ENCODE measurements at regions not wholly inside any gene's neighbourhood (a gene's known extent, or its start where the extent isn't known, plus 50 kb on each side); places are given as distances from the start of the nearest gene placed in this dataset.

DNA sequence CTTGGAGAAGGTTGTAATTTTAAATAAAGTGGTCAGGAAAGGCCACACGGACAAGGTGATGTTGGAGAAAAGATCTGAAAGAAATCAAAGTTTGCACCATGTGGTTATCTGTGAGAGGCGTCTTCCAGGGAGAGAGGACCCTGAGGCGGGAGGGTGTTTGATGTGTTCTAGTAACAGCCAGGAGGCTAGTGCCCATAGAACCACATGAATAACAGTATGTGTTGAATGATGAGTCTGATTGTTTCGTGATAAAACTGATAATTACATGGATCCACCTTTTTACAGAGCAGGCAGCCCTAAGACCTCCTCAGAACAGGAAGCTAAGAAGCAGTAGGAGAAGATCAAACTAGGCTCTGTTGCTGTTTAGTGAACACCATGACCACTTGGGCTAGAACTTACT is 91.4 kb downstream of the SCG2 start:
- TF ChIP-seq, protein P1, sequence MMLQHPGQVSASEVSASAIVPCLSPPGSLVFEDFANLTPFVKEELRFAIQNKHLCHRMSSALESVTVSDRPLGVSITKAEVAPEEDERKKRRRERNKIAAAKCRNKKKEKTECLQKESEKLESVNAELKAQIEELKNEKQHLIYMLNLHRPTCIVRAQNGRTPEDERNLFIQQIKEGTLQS (IDR thresholded peaks at IDR 0.05), result no peak
- TF ChIP-seq JUND (IDR thresholded peaks at IDR 0.05), result no peak
- no peak for TF ChIP-seq CTCF (IDR thresholded peaks at IDR 0.05; ENCODE audit: low read depth, low read length, missing input control)
- no peak for TF ChIP-seq GABPA (IDR thresholded peaks at IDR 0.05 in 1 of 2, conservative IDR thresholded peaks at IDR 0.05 in 1 of 2)
- TF ChIP-seq SP1 (IDR thresholded peaks at IDR 0.05), result no peak
- TF ChIP-seq FOXA1 (IDR thresholded peaks at IDR 0.05), result no peak

Data from liver (tissue), 3 donors.